NT2/D1 (cell line): ENCODE measurements at regions not wholly inside any gene's neighbourhood (a gene's known extent, or its start where the extent isn't known, plus 50 kb on each side); places are given as distances from the start of the nearest gene placed in this dataset.

Source experiments
- YY1 ChIP-seq: IDR thresholded peaks from 2 replicates; pipeline ENCODE4 v1.6.1; 2011; ENCODE audit not compliant: insufficient read length, insufficient read depth
- ZNF274 ChIP-seq: IDR thresholded peaks from 2 replicates; pipeline ENCODE4 v1.6.1; 2011; ENCODE audit warnings: mild to moderate bottlenecking, low read depth, low read length

DNA sequence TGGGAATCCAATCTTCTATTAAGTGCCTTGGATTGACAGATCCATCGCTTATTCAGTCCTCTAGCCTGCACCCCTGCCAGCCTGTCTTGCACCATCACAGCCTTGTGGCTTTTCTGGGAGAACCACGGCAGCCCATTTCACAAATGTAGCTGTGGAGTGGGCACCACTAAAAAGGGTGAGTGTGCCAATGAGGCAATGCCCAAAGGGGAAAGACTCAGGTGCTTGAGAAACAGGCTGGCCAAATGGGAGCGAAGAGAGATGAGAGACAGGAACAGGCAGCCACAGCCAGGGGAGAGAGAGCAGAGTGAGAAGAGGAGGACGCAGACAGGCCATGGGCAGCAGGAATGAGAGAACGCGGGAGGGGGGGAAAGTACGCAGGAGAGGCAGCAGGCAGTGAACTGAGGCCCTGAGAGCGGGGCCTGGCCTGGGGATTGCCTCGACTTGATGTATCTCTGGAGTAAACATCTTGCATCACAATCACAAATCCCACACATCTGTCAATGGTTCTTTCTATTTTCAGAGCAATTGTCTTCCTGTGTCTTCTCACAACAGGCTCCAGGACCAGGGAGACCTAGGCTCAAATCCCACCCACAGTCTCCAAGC, 173.1 kb downstream of the SYK start:
- TF ChIP-seq ZNF274 (no peak), YY1 (no peak)
